GM19238 (cell line): ENCODE measurements at regions not wholly inside any gene's neighbourhood (a gene's known extent, or its start where the extent isn't known, plus 50 kb on each side); places are given as distances from the start of the nearest gene placed in this dataset.

ENCODE experiments used
- DNase-seq: peaks from one replicate; pipeline ENCODE4 v3.0.0; 2011; ENCODE audit warnings: low spot score; ENCODE audit not compliant: insufficient read length

DNA sequence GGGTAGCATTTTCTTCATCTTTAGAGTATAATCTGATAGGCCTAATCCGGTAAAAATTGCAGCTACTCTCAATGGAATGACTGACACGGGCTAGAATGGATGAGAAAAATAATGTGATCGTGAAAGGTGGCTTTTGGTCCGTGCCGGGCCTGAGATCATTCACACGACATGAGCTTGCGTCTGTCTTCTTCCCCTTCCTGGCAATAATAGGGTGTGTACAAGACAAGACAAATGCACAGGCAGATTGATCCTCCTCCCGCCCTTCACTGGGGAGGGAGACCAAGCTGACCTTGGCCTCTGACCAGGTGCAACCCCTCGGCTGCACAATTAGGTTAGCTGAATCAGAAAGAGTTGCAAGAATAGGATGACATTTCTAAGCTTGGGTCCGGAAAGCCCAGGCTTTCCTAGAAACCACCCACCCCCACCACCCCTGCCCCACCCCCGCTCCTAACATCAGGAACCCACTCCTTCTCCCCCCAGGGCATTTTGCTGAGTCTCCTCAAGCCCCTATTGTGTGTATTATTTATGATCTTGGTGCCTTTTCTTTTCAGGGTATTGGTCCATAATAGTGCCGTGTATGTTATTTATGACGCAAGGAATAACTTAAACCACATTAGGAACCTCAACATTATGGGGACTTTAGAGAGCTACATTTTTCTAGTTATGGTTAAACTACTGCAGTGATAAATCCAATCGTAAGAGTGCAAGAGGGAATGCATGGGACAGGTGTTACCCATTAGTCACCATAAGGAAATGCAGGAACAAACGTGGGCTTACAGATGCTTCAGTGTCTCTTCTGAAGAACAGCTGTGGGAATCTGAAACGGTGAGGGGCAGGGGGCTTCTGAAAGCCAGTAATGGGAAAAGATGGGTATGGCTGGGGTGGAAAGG, 540.1 kb upstream of the PSMD7 start:
- no peak for DNase-seq

DNA sequence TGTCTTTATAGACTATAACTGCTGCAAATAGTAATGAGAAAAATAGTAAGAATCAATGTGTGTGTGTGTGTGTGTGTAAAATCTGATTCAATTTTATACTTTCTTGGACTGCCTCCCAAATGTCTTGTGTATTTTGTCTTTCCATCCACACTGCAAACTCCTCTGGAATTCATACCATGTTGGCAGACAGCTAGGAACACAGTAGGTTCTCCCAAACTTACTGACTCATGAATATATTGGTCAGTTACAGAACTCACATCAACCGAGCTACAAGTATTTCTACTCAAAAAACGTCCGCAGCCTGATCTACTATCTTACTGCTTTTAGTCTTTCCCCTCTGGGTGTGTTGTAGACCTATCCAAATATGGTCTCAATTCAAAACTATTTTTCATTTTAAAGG, 542.7 kb upstream of the PSMD7 start:
- no peak for DNase-seq

DNA sequence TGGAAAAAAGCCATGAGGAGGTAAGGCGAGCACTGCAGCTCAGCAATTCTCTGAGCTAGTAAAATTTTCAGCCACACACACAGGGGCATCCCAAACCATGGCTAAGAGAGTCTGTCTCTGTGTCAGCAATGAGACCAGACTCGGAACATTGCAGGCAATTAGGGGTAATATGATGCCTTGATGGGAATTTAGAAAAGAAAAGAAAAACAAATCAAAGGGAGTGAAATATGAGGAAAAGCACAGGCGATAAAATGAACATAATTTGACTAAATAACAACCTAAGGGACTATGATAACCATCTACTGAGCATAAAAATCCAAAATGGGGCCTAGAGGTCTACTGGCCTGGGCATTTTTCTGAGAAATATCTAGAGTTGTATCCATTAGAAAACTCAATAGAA, 546.0 kb upstream of the PSMD7 start:
- no peak for DNase-seq

DNA sequence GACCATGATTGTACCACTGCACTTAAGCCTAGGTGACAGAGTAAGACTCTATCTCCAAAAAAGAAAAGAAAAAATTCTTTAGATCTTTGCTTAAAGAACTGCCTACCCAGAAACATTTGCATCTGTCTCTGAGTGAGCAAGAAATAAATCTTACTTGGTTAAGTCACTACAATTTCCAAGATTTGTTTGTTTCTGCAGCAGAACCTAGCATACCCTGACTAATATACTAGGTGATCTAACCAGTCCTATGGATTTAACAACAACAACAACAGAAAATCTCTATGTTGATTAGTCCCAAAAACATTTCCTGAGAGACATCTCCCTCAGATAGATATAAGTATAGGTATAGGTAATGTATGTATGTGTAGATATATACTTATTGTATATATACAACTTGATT, 549.3 kb upstream of the PSMD7 start:
- no peak for DNase-seq

DNA sequence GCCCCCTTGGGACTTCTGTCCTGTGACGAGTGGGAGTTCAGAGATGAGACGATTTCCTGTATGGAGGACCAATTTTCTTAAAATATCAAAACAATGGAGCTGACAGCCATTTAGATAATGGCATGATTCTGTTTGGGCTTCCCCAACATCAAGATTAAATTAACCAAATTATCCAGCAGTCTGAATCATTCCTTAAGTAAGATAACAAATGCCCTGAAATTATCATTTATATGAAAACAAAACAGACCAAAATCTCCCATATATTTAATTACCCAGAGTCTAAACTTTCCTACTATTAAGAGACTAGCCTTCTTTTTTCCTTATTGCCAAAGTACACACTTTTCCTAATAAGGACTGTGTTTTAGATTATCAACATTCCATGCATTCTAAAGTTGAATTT, 550.1 kb upstream of the PSMD7 start:
- no peak for DNase-seq

DNA sequence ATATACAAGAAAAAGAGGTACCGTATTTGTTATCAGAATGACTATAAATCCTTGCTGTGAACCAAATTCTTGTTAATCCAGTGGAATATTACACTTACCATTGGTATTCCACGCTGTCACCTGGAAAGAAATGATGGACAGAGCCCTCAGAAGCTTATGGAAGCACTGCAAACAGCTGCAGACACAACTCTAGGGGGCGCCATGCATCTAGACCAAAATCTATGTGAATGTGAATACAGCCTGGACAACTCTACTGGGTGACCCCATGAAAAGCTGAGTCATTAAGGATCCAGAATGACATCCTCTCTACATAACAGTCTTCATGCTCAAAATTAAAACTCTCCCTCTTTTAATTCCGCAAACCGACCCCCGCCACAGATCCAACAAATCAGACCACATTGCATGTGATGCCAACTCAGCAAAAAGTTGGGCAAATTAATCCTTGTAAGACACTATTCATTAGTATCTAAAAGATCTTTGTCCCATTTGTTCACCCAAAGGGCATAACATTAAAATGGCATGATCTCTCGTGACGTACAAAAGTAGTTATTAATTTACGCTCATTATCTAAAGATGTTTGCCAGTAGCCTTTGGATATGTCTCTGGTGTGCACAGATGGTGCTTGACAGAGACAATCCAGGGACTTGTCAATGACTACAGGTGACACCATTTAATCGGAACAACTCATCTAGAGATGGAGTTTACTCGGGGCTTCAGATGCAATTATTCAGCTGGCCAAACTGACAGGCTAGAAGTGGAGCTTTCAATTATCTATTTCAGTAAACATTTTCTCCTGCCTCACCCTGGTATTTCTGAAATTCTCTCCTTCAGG, 552.7 kb upstream of the PSMD7 start:
- DNase-seq = no peak

DNA sequence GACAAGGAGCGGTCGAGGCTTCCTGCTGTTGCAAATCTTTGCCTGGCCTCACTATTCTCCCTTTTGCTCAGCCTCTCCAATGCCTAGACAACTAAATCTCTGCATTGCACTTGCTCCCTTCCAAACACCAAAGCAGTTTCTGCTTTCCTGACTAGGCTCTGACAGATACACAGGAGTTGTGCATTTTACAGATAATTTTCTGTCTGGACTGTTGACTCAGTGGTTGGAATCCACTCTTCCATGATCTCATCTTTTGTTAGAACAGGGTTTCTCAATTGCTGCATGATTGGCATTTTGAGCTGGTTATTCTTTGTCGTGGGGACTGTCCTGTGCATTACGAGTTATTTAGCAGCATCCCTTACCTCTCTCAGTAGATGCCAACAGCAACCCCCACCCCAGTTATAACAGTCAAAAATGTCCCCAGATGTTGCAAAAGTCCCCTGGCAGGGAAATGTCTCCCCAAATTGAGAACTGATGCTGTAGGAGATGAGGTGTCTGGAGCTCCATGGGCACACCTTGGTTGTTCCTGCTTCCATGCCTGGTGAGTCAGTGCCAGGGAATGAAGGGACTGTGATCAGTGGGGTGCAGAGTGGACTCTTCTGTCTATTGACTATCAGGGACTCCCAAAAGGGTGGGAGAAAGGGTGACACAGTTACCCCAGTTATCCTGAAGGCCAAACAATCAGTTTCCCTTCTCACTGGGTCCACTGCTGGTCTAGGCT, 557.4 kb upstream of the PSMD7 start:
- DNase-seq = no peak

DNA sequence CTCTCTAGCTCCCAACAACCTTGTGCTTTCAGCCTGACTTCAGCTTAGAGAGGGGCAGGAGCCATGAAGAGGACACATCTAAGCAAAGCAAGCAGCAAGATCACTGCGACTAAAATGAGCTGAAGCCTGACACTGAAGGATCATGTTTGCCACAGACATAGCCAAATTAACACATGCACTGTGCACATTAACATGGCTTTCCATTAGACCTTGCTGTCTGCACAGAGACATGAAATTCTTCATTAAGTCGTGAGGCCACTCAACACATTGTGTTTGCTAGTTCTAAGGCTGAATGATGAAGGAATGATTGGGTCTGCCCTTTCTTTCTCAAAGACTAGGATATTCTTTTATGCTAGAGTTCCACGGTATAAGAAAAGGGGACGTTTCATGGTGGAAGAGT, 558.3 kb upstream of the PSMD7 start:
- DNase-seq = no peak

DNA sequence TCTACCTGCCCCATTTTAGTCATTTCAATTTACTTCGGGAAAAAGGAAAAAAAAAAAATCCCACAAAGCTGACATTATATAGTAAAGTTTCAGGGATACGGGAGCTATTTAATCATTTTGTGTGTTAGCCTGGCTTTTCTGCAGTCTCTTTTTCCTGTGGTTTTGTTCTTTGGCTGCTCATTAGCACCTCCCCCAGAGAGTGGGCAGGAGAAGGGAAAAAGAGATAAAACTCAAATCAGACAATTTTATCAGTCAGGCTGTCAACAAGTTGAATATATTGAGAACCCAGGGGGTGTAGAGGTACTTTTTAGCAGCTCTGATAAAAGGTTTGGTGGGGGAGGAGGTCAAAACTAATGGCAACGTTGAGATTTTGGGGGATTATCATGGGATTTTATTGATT, 559.0 kb upstream of the PSMD7 start:
- DNase-seq = no peak

DNA sequence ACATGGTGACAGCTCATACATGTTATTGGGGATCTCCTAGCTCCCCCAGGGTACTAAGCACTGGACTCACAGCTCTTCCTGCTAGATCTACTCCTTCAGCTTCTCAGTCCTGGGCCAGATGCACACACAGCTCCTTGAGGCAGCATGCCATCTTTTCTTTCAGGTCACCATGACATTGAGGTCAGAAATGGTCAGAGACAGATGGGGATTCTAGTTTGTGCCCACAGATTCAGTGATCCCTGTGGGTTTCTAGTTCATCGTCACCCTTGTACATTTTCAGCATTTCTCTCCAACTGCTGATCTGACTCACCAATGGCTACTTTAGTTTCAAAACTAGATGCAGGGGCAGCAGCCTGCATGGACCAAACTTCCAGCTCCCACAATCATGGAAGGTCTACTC, 560.7 kb upstream of the PSMD7 start:
- DNase-seq = no peak

DNA sequence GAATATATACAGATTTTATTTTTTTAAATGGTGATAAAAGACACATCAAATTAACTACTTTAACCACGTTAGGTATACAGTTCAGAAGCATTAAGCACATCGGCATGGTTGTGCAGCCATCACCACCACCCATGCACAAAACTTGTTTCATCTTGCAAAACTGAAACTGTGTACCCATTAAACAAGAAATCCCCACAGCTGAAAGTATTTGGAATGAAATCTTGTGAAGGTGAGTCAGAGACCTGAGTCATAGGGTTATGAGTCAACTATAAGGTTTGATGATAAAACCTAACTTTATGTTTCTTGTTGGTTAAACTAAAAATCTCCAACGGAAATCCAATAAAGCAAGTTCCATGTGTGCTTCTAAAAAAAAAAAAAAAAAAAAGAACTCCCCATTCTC, 561.6 kb upstream of the PSMD7 start:
- no peak for DNase-seq

DNA sequence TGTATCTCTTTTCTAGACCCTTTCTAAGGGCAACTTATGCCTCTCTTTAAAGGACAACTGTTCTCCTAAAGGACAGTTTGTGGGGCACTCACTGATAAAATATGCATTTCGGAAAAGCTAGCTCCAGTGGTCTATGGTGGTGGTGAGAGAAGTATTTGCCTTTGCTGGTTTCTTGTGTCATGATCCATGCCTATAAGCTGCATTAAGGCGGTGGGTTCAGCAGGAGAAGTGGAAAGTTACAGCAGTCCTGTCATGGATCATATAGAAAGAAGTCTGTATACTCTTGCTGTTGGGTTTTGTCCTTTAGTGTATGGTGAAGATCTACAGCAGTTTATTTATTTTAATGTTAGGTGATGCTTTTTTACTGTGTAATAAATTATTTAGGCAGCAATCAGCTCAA, 563.9 kb upstream of the PSMD7 start:
- no peak for DNase-seq

DNA sequence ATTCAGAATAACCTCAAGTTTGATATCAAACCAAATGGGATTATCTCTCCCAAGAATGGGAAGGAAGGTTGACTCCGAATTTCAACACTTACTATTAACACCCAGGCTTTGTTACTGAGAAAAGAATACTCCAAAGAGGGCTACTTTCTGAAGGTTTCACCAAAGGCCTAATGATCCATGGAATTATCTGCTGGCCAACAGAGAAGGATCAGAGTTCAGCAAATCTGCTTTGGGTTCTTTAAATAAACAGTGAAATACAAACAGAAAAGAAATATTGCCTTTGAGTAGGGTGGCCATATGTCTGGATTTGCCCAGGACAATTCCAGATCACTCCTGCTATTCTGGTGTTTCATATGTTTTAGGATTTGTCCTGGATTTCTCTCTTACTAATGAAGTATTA, 564.5 kb upstream of the PSMD7 start:
- no peak for DNase-seq

DNA sequence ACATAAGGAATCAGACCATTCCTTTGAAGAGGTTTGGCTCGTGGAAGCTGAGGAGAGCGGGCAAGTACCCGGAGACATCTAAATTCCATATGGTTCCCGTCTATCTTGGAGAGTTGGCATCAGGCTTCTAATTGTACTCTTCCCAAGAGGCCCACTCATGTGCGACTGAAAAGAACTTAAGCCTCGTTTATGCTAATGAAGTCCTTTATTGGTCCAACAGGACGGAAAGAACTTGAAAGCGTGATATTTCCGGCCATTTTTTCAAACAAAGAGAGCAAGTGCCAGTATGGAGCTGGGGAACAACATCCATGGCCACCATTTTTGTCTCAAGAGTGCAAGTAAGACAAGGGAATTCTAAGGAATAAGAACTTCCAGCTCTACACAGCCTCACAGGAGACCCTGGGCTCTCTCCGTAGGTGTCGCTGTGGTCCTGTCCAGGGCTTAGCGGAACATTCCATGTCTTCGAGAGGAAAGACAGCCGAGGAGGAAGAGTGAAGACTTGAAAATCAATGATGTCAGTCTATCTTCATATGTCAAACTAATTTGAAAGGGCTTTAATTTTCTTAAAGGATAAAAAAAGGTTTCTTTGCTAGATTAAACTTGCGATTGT, 566.0 kb upstream of the PSMD7 start:
- no peak for DNase-seq

DNA sequence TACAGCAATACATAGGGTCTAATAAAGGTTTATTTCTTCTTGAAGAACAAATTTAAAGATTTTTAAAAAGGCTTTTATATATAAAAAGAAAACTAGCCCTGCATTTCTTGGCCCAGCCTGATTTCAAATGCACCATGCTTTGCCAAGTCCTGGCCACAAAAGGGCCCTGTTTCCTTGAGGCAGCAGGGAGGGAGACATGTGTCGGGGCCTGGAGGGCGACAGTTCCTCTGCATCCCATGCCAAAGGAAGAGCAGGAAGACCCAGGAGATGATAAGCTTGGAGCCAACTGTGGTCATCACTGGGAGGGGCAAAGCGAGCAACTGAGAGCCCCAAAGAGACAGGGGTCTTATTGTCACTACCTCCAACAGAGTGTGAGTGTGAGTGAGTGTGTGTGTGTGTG, 571.5 kb upstream of the PSMD7 start:
- no peak for DNase-seq

DNA sequence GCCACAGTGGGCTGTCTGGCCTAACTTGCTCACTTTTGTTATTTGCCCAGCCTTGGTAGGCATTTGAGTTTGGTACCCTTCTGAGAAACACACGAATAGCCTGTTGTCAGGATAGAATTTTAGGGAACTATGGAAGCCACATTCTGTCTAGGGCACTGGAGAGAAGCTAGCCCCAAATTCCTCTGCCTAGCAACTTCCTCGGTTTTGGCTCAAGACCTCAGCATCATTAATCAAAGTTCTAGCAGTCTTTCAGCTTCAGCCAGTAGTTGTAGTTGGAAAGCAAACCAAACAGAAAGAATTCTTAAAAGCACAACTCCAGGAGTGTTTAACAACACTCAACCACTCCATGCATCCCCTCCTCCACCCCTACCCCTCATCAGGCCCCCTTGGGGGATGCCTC, 572.1 kb upstream of the PSMD7 start:
- DNase-seq = no peak

DNA sequence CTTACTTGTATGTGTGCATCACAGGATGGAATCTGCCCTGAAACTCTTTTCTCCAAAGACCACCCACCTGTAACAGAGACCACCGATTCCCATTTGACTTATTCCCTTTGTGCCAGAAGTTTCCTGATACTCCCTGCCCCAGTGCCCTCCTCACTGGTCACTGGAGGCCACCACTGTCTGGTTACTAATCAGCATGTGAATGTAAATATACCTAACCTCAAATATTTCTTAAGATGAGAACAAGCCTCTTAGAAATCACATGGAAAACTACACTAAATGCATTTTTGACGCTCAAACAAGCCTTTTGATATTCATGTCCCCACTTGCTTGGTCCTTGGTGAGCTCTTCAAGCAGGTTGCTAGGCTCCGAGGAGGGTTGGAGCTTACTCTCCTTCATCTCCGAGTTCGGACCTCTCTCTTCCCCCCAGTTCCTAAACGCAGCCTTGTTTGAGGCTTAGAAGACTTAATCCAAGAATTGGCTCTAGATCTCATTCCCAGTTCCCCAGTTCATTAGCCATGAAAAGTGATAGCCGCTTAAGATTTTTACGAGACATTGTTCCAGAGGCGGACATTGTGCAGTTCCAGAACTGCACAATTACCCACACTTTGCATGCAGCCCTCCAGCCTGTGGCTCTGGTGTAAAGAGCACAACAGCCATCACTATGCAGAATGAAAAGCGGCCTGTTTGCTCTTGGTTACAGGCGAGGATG, 579.2 kb upstream of the PSMD7 start:
- no peak for DNase-seq

DNA sequence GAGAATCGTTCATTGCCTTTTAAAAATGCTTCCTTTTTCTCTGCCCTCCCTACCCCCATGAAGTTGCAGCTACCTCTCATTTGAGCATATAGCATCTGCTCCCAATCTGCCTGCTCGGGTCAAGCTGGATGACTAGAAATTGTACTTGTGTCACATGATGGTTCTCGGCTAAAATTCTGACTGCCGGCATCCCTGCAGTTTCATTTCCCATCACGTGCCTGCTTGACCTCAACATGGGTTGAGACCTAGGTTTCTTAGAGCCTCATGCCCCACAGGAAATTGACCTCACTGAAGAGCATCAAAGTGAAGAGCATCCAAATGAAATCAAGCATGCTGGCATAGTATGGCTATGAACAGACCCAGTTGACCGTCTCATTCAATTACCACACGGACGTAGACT, 581.6 kb upstream of the PSMD7 start:
- no peak for DNase-seq

DNA sequence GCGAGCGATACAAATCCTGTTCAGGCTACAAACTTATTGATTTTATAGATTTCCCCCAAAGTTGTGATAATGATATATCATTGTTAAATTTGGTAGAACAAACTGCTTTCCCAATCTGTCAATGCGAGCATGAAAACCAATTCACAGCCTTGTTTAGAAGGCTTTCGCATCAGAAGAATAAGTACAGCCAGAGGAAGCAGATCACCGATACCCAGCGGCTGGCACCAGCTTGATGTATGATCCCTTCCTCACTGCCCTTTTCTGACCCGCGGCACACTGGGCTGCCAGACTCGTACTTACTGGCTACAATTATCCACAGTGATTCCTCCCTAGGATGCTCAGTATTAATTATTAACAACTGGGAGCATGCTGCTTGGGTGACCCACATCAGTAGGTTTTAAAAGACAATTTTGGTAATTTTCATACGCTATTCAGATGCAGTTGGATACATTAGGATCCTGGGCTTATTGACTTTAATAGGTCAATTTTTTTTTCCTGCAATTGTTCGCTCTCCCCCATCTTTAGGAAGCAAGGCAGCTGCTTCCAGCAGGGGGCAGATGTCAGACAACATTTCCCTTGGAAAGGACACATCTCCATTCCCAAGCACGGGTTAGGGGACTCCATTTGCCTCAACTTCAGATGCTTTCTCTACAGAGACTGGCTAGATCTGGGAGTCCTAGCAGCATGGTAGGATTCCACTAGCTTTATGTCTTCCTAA, 582.7 kb upstream of the PSMD7 start:
- no peak for DNase-seq

DNA sequence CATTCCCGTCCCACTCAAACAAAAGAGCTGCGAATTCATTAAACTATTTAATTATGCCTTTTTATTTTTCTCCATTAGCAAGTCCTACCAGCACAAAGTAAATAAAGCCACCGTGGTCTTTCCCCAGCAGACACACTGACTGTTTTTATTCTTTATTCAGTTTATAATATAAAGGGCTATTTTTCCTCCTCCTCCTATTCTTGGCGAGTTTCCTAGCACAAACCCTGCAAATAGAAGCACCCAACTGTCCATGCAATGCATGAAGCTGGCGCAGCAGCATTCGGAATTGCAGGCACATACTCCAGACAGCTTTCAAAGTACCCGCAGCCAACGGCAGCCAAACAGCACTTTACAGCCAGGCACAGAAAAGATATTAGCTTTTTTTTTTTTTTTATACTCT, 583.4 kb upstream of the PSMD7 start:
- no peak for DNase-seq
